HG03571 (cell line): ENCODE measurements at regions not wholly inside any gene's neighbourhood (a gene's known extent, or its start where the extent isn't known, plus 50 kb on each side); places are given as distances from the start of the nearest gene placed in this dataset.
"Not testable (repeated sequence)": the region's sequence is repeated elsewhere in the genome, so short reads cannot be mapped to it uniquely, and the experiment has no call there.

Source experiments
- ATAC-seq: cut with Tn5 transposase; IDR thresholded peaks from one replicate; pipeline ENCODE4 v1.9.1; 2021; ENCODE audit not compliant: unreplicated experiment

GRCh38 chr14:37711831-37712475 lies 116.5 kb downstream of the TTC6 start:
- ATAC-seq = no peak

- ATAC-seq = not testable (repeated sequence)
These were observed 117.0 kb downstream of the TTC6 start for GRCh38 chr14:37712476-37712860.

GRCh38 chr14:37712976-37713431 lies 117.6 kb downstream of the TTC6 start:
- ATAC-seq = no peak

- ATAC-seq = no peak
These were observed 124.7 kb downstream of the TTC6 start for GRCh38 chr14:37720131-37720530.

- ATAC-seq = no peak
These were observed 126.7 kb downstream of the TTC6 start for GRCh38 chr14:37721976-37722659.

- no peak for ATAC-seq
These were observed 128.1 kb downstream of the TTC6 start for GRCh38 chr14:37723515-37723914.

- no peak for ATAC-seq
These were observed 131.3 kb downstream of the TTC6 start for GRCh38 chr14:37726708-37727107.

GRCh38 chr14:37729218-37729617 lies 133.8 kb downstream of the TTC6 start:
- no peak for ATAC-seq

- ATAC-seq = no peak
These were observed 135.7 kb downstream of the TTC6 start for GRCh38 chr14:37731094-37731493.

- ATAC-seq = no peak
These were observed 150.2 kb downstream of the TTC6 start for GRCh38 chr14:37745657-37746056.

- ATAC-seq = no peak
These were observed 150.9 kb downstream of the TTC6 start for GRCh38 chr14:37746140-37746832.

GRCh38 chr14:37753459-37753858 lies 158.0 kb downstream of the TTC6 start:
- ATAC-seq = no peak

- ATAC-seq = not testable (repeated sequence)
These were observed 164.8 kb downstream of the TTC6 start for GRCh38 chr14:37760275-37760674.

- ATAC-seq = no peak
These were observed 167.8 kb downstream of the TTC6 start for GRCh38 chr14:37763266-37763665.

- ATAC-seq = not testable (repeated sequence)
These were observed 176.9 kb downstream of the TTC6 start for GRCh38 chr14:37772283-37772682.

GRCh38 chr14:37776791-37777499 lies 181.5 kb downstream of the TTC6 start:
- no peak for ATAC-seq

GRCh38 chr14:37778135-37778943 lies 182.9 kb downstream of the TTC6 start:
- ATAC-seq = no peak

- no peak for ATAC-seq
These were observed 184.1 kb downstream of the TTC6 start for GRCh38 chr14:37779480-37779879.

GRCh38 chr14:37780731-37781130 lies 185.3 kb downstream of the TTC6 start:
- ATAC-seq = not testable (repeated sequence)

- ATAC-seq = not testable (repeated sequence)
These were observed 188.9 kb downstream of the TTC6 start for GRCh38 chr14:37784203-37784826.
